DOHH2 (cell line): ENCODE measurements at regions not wholly inside any gene's neighbourhood (a gene's known extent, or its start where the extent isn't known, plus 50 kb on each side); places are given as distances from the start of the nearest gene placed in this dataset.

Experiments used
- H3F3A ChIP-seq: fragments of 200-600 bp; sonication (generic), shearing (Covaris generic); 2 replicates; pipeline ENCODE4 v1.6.0; 2016; ENCODE audit warnings: antibody characterized with exemption, mild to moderate bottlenecking; ENCODE audit not compliant: control insufficient read depth, insufficient read depth
- H3K27ac ChIP-seq: fragments of 200-600 bp; sonication (generic); 2 replicates; pipeline ENCODE4 v1.5.1; 2014; ENCODE audit warnings: low read depth, mild to moderate bottlenecking, low read length, moderate library complexity
- H3K27me3 ChIP-seq: fragments of 200-600 bp; sonication (generic); 2 replicates; pipeline ENCODE4 v1.6.1; 2014; ENCODE audit warnings: mild to moderate bottlenecking, low read length, mixed read lengths; ENCODE audit not compliant: control insufficient read depth
- H3K36me3 ChIP-seq: fragments of 200-600 bp; sonication (generic); 2 replicates; pipeline ENCODE4 v1.6.1; 2014; ENCODE audit warnings: mild to moderate bottlenecking, low read length, moderate library complexity, mixed read lengths; ENCODE audit not compliant: control insufficient read depth
- H3K4me1 ChIP-seq: fragments of 200-600 bp; sonication (generic); 2 replicates; pipeline ENCODE4 v1.6.1; 2014; ENCODE audit warnings: mild to moderate bottlenecking, low read length, mixed read lengths; ENCODE audit not compliant: control insufficient read depth
- H3K4me2 ChIP-seq: fragments of 200-600 bp; sonication (generic); 2 replicates; pipeline ENCODE4 v1.6.0; 2014; ENCODE audit warnings: mild to moderate bottlenecking, low read length, moderate library complexity
- H3K4me3 ChIP-seq: fragments of 200-600 bp; sonication (generic); 2 replicates; pipeline ENCODE4 v1.5.1; 2014; ENCODE audit warnings: mild to moderate bottlenecking, low read length, mixed read lengths
- H3K79me2 ChIP-seq: fragments of 200-600 bp; sonication (generic); 2 replicates; pipeline ENCODE4 v1.6.1; 2014; ENCODE audit warnings: mild to moderate bottlenecking, low read length, mixed read lengths; ENCODE audit not compliant: control insufficient read depth
- H3K9me2 ChIP-seq: fragments of 200-600 bp; sonication (generic); replicated peaks from 2 replicates; pipeline ENCODE4 v1.6.1; 2014; ENCODE audit warnings: mild to moderate bottlenecking, low read length, mixed read lengths; ENCODE audit not compliant: control insufficient read depth
- H3K9me3 ChIP-seq: fragments of 200-600 bp; sonication (generic); 2 replicates; pipeline ENCODE4 v1.6.1; 2014; ENCODE audit warnings: antibody characterized with exemption, low read length, mixed read lengths; ENCODE audit not compliant: control insufficient read depth, insufficient read depth
- H4K20me1 ChIP-seq: fragments of 200-600 bp; sonication (generic); 2 replicates; pipeline ENCODE4 v1.6.0; 2014; ENCODE audit warnings: low read depth, mild to moderate bottlenecking, antibody characterized with exemption, low read length, moderate library complexity; ENCODE audit not compliant: control insufficient read depth, insufficient read depth
- EZH2phosphoT487 ChIP-seq: fragments of 200-600 bp; sonication (generic); IDR thresholded peaks from 2 replicates; pipeline ENCODE4 v1.6.1; 2017; ENCODE audit warnings: borderline replicate concordance, mild to moderate bottlenecking, antibody characterized with exemption, low read length, moderate library complexity, mixed read lengths
- TF ChIP-seq, protein P1 (sequence below): fragments of 200-600 bp; sonication (generic); IDR thresholded peaks from one replicate; pipeline ENCODE4 v1.5.1; 2014; ENCODE audit warnings: antibody characterized with exemption, mild to moderate bottlenecking, low read depth, low read length; ENCODE audit not compliant: poor library complexity, severe bottlenecking

DNA sequence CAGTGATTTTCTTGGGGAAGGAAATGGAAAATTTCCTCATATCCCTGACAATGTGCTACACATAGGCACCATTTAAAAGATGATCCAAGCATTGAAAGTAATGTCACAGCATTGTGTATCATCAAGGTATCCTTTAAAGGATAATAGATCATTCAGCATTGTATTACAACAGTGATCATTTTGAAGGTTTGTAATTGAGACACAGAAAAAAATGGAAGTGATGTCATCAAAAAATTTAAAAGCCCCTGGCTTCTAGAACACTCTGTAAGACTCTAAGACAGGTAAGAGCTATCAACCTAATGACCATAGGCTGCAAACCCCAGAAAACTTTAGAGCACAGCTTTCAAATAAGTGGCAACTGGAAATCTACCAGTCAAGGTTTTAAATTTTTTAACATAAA lies 271.4 kb downstream of the ETAA1 start:
- Histone ChIP-seq H3K4me3 (no peak overlapping the region), H3K27ac (no peak overlapping the region), H3K4me1 (peaks cover 9% of the 10 kb centered on the region), H3K4me2 (no peak overlapping the region), H3F3A (no peaks in the 10 kb centered on the region), H3K9me2 (no peaks in the 10 kb centered on the region; the same call in 1 of the 2 replicates), H3K27me3 (no peaks in the 10 kb centered on the region; the same call in 1 of the 2 replicates), H3K9me3 (no peaks in the 10 kb centered on the region), H4K20me1 (no peaks in the 10 kb centered on the region), H3K79me2 (no peaks in the 10 kb centered on the region), H3K36me3 (no peaks in the 10 kb centered on the region)
- no peak for TF ChIP-seq EZH2phosphoT487
- TF ChIP-seq, protein P1, sequence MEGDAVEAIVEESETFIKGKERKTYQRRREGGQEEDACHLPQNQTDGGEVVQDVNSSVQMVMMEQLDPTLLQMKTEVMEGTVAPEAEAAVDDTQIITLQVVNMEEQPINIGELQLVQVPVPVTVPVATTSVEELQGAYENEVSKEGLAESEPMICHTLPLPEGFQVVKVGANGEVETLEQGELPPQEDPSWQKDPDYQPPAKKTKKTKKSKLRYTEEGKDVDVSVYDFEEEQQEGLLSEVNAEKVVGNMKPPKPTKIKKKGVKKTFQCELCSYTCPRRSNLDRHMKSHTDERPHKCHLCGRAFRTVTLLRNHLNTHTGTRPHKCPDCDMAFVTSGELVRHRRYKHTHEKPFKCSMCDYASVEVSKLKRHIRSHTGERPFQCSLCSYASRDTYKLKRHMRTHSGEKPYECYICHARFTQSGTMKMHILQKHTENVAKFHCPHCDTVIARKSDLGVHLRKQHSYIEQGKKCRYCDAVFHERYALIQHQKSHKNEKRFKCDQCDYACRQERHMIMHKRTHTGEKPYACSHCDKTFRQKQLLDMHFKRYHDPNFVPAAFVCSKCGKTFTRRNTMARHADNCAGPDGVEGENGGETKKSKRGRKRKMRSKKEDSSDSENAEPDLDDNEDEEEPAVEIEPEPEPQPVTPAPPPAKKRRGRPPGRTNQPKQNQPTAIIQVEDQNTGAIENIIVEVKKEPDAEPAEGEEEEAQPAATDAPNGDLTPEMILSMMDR, result no peak

DNA sequence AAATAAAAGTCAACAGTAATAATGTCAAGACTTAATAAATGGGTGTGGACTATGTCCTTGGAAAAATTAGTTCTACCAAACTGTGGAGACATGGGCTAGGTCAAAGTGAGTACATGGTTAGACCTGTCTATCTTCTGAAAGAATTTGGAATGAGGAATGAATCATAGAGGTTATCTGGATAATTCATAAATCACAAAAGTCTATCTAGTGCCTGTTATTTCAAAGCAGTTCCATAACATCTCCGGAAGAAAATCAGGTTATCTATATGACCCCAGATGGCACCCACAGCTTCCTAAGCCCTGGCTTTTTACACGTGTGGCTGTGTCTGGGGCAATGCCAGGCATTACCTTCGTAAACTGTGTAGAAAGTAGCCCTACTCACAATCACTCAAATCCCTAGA lies 272.0 kb downstream of the ETAA1 start:
- Histone ChIP-seq H3K4me2 (no peak overlapping the region), H3K79me2 (no peaks in the 10 kb centered on the region), H3F3A (no peaks in the 10 kb centered on the region), H3K27ac (no peak overlapping the region), H3K4me1 (peaks cover 9% of the 10 kb centered on the region), H3K27me3 (no peaks in the 10 kb centered on the region; the same call in 1 of the 2 replicates), H3K4me3 (no peak overlapping the region), H3K9me2 (no peaks in the 10 kb centered on the region; the same call in 1 of the 2 replicates), H3K9me3 (no peaks in the 10 kb centered on the region), H3K36me3 (no peaks in the 10 kb centered on the region), H4K20me1 (no peaks in the 10 kb centered on the region)
- TF ChIP-seq, protein P1, result no peak
- TF ChIP-seq EZH2phosphoT487, result no peak

DNA sequence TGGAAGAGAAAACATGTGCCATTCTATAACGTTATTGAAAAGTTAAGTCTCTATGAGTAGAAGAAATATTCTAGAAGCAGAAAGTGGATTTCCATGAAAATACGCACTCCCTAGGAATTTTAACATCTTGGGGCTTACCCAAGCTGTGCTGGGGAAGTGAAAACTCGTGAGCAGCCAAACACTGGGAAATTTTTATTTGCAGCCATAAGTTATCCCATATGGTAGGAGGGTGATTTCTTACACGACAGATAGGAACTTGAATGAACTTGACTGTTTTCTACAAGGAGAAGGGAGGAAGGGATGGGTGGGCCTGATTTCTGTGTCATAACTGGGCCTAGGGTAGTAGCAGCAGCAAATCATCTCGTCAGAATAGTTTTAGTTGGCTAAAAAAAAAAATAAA lies 272.6 kb downstream of the ETAA1 start:
- Histone ChIP-seq H3K4me1 (peaks cover 9% of the 10 kb centered on the region), H4K20me1 (no peaks in the 10 kb centered on the region), H3K36me3 (no peaks in the 10 kb centered on the region), H3K27me3 (no peaks in the 10 kb centered on the region; the same call in 1 of the 2 replicates), H3K79me2 (no peaks in the 10 kb centered on the region), H3F3A (no peaks in the 10 kb centered on the region), H3K4me3 (no peak overlapping the region), H3K9me2 (no peaks in the 10 kb centered on the region; the same call in 1 of the 2 replicates), H3K4me2 (no peak overlapping the region), H3K27ac (no peak overlapping the region), H3K9me3 (no peaks in the 10 kb centered on the region)
- TF ChIP-seq, protein P1, result no peak
- TF ChIP-seq EZH2phosphoT487, result no peak

DNA sequence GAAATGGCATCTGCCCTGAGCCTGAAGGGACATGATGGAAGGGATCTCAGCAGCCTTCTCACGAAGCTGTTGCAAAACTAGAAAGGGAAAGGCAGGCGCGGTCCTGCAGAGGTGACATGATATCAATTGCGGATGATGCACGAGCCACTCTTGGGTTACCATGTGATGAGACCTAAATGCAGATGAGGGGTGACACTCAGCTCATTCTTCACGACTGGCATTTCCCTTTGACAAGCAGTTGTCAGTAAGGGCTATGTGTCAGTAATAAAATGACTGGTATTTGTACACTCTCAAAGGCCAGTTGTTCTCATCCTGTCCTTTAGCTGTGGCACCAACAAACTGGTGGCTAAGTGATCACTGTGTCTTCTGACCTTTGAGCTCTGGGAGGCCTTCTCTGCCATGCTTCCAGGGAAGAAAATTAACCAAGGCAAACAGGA lies 273.6 kb downstream of the ETAA1 start:
- TF ChIP-seq, protein P1, result no peak
- TF ChIP-seq EZH2phosphoT487, result no peak
- Histone ChIP-seq H3K27ac (no peak overlapping the region), H3K36me3 (no peaks in the 10 kb centered on the region), H3K4me3 (no peak overlapping the region), H3K9me2 (no peaks in the 10 kb centered on the region; the same call in 1 of the 2 replicates), H3F3A (no peaks in the 10 kb centered on the region), H3K9me3 (no peaks in the 10 kb centered on the region), H3K4me2 (no peak overlapping the region), H3K79me2 (no peaks in the 10 kb centered on the region), H4K20me1 (no peaks in the 10 kb centered on the region), H3K4me1 (peaks cover 9% of the 10 kb centered on the region), H3K27me3 (no peaks in the 10 kb centered on the region; the same call in 1 of the 2 replicates)
